ENCODE measurements at regions not wholly inside any gene's neighbourhood (a gene's known extent, or its start where the extent isn't known, plus 50 kb on each side); places are given as distances from the start of the nearest gene placed in this dataset.
"Not testable (repeated sequence)": the region's sequence is repeated elsewhere in the genome, so short reads cannot be mapped to it uniquely, and the experiment has no call there.

- DNase-seq: no peak
These were observed 65.2 kb downstream of the CCDC195 start for GRCh38 chr2:224650815-224651439.

GRCh38 chr2:224647684-224648083 lies 62.5 kb upstream of the CUL3 start:
- DNase-seq: not testable (repeated sequence)

GRCh38 chr2:224646242-224646846 lies 61.2 kb upstream of the CUL3 start:
- DNase-seq: peak; percentile 12

GRCh38 chr2:224645722-224646121 lies 60.6 kb upstream of the CUL3 start:
- no peak for DNase-seq

- no peak for DNase-seq
These were observed 55.5 kb upstream of the CUL3 start for GRCh38 chr2:224640679-224641078.

GRCh38 chr2:224638301-224638823 lies 53.2 kb upstream of the CUL3 start:
- DNase-seq: peak; percentile 59
